ENCODE measurements at regions not wholly inside any gene's neighbourhood (a gene's known extent, or its start where the extent isn't known, plus 50 kb on each side); places are given as distances from the start of the nearest gene placed in this dataset.

DNA sequence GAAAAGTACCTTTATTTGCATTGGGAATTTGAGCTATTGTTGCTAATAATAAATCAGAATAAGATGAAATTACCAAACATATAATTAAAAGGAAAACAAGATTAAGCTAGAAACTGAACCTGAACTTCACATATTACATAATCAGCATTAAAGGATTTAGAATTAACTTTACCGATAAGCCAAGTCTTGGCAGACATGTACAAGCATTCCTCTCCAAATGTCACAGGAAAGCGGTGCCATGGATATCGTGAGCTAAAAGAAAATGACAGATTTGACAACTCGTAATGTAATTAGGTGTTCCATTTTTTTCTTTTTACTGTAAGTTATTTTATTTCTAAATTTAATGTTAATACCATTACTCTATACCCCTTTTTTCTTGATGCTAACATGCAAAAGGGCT is 55.1 kb upstream of the CD302 start:
- no peak overlapping the region for H3K4me3 ChIP-seq (ENCODE audit: low read length)
- TF ChIP-seq, protein P1, sequence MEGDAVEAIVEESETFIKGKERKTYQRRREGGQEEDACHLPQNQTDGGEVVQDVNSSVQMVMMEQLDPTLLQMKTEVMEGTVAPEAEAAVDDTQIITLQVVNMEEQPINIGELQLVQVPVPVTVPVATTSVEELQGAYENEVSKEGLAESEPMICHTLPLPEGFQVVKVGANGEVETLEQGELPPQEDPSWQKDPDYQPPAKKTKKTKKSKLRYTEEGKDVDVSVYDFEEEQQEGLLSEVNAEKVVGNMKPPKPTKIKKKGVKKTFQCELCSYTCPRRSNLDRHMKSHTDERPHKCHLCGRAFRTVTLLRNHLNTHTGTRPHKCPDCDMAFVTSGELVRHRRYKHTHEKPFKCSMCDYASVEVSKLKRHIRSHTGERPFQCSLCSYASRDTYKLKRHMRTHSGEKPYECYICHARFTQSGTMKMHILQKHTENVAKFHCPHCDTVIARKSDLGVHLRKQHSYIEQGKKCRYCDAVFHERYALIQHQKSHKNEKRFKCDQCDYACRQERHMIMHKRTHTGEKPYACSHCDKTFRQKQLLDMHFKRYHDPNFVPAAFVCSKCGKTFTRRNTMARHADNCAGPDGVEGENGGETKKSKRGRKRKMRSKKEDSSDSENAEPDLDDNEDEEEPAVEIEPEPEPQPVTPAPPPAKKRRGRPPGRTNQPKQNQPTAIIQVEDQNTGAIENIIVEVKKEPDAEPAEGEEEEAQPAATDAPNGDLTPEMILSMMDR (conservative IDR thresholded peaks at IDR 0.05; ENCODE audit: low read length), result no peak
- no peak for DNase-seq (ENCODE audit: low read depth)

DNA sequence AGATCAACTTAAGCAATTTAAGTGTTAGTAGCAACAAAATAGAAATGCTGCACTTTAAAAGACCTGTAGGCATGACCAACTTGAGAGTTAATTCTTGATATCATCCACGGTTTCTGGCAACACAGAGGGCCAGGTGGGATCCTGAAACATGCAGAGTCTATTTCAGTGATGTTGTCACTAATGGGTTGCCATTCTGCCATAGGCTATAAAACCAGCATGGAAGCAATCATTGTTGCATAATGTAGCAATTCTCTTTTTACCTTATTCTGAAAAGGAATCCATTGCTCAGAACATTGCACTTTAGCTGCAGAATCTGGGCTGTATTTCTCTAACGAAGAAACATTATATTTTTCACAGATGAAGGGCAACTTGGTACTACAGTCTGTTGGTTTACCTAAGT is 53.9 kb upstream of the CD302 start:
- TF ChIP-seq, protein P1 (conservative IDR thresholded peaks at IDR 0.05; ENCODE audit: low read length), result no peak
- DNase-seq (ENCODE audit: low read depth), result no peak
- no peak overlapping the region for H3K4me3 ChIP-seq (ENCODE audit: low read length)

DNA sequence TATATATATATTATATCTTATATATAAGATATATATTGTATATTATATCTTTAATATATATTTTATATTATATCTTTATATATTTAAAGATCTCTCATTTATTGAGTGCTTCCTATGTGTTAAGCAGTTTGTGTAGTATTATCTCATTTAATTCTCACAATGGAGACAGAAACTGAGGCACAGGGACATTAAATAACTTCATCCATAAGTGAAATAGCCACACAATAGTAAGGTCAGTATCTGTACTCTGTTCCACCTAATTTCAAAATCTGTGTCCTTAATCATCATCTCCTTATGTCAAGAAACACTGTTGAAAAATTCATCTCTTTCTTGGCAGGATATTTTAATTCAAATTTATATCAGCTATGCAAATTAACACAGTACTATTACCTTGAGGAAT is 52.8 kb upstream of the CD302 start:
- no peak overlapping the region for H3K4me3 ChIP-seq (ENCODE audit: low read length)
- no peak for DNase-seq (ENCODE audit: low read depth)
- TF ChIP-seq, protein P1 (conservative IDR thresholded peaks at IDR 0.05; ENCODE audit: low read length), result no peak

DNA sequence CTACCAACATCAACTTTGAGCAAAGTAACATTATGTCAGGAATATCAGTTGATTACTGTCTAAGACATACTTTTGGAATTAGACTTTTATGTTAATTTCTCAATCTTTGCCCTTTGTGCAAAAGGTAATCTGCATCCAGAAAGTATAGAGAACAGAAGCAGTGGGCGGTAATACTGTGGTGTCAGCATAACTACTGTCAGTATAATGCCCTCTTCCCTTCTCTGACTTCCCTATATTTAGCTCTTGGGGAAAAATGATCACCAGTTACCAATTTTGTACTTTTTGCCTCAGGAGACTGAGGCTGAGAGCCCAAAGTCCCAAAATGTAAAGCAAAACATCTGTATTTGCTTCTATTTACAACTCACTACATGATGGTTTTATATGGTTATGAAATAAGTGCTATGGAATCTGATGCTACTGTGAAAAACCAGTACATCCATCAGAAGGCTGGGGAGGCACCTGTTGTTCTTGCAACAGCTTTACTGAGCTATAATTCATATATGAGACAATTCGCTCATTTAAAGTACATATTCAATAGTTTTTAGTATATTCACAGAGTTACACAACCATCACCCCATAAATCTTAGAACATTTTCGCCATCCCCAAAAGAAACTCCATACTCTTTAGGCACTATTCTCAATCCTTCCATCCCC is 51.3 kb upstream of the CD302 start:
- no peak for DNase-seq (ENCODE audit: low read depth)
- no peak overlapping the region for H3K4me3 ChIP-seq (ENCODE audit: low read length)
- TF ChIP-seq, protein P1 (conservative IDR thresholded peaks at IDR 0.05; ENCODE audit: low read length), result no peak
